ENCODE measurements at regions not wholly inside any gene's neighbourhood (a gene's known extent, or its start where the extent isn't known, plus 50 kb on each side); places are given as distances from the start of the nearest gene placed in this dataset.
"Not testable (repeated sequence)": the region's sequence is repeated elsewhere in the genome, so short reads cannot be mapped to it uniquely, and the experiment has no call there.

- H3K36me3 ChIP-seq (ENCODE audit: control insufficient read depth, insufficient read depth, low read length); CTCF ChIA-PET (ENCODE audit: low intra/inter-chr PET ratio); H4K20me1 ChIP-seq (replicated peaks; ENCODE audit: control insufficient read depth, insufficient read depth, low read length); H3K9me1 ChIP-seq (ENCODE audit: control insufficient read depth, insufficient read depth, low read length); H3K27me3 ChIP-seq (ENCODE audit: control insufficient read depth in 2 of 2, insufficient read depth in 2 of 2, low read length in 2 of 2); in situ Hi-C loops (cut with MboI); H3K27ac ChIP-seq (ENCODE audit: extremely low read depth, low read depth, low read length); H3K9ac ChIP-seq (ENCODE audit: insufficient read depth in 1 of 2, low read depth in 2 of 2, low read length in 2 of 2); H3K4me1 ChIP-seq (replicated peaks in 1 of 2; ENCODE audit: control insufficient read depth in 2 of 2, insufficient read depth in 2 of 2, low read length in 2 of 2); POLR2A ChIA-PET; H3K9me3 ChIP-seq (replicated peaks; ENCODE audit: control insufficient read depth, insufficient read depth, low read depth, low read length); H3K4me2 ChIP-seq (ENCODE audit: insufficient read depth, low read length); BruUV-seq (replicated peaks); FAIRE-seq; ATAC-seq; H3K79me2 ChIP-seq (ENCODE audit: control insufficient read depth, insufficient read depth, low read length); H3K4me3 ChIP-seq; intact Hi-C loops (cut with micrococcal nuclease); DNase-seq (ENCODE audit: extremely low read depth in 1 of 4, low spot score in 3 of 4); H2AFZ ChIP-seq (ENCODE audit: low read depth, low read length): not testable (repeated sequence)
- 0% methylated on average over 10 of the region's 26 CpGs for WGBS (ENCODE audit: insufficient coverage, low coverage, missing lambda C conversion rate)
These were observed 1029.6 kb downstream of the TLE1 start for GRCh38 chr9:80659751-80660150.

- 0% methylated on average over 5 of the region's 5 CpGs for WGBS (ENCODE audit: insufficient coverage, low coverage, missing lambda C conversion rate)
- Histone ChIP-seq H3K9me1 (ENCODE audit: control insufficient read depth, insufficient read depth, low read length) (no peaks in the 10 kb centered on the region), H3K9me3 (replicated peaks; ENCODE audit: control insufficient read depth, insufficient read depth, low read depth, low read length) (no peaks in the 10 kb centered on the region), H2AFZ (ENCODE audit: low read depth, low read length) (no peak overlapping the region), H3K9ac (ENCODE audit: insufficient read depth in 1 of 2, low read depth in 2 of 2, low read length in 2 of 2) (no peak overlapping the region), H3K4me1 (replicated peaks in 1 of 2; ENCODE audit: control insufficient read depth in 2 of 2, insufficient read depth in 2 of 2, low read length in 2 of 2) (no peaks in the 10 kb centered on the region), H3K27ac (ENCODE audit: extremely low read depth, low read depth, low read length) (no peak overlapping the region), H3K79me2 (ENCODE audit: control insufficient read depth, insufficient read depth, low read length) (no peaks in the 10 kb centered on the region), H3K27me3 (ENCODE audit: control insufficient read depth in 2 of 2, insufficient read depth in 2 of 2, low read length in 2 of 2) (no peaks in the 10 kb centered on the region), H3K4me3 (no peak overlapping the region), H4K20me1 (replicated peaks; ENCODE audit: control insufficient read depth, insufficient read depth, low read length) (no peaks in the 10 kb centered on the region), H3K4me2 (ENCODE audit: insufficient read depth, low read length) (no peak overlapping the region), H3K36me3 (ENCODE audit: control insufficient read depth, insufficient read depth, low read length) (no peaks in the 10 kb centered on the region)
- ChIA-PET CTCF (ENCODE audit: low intra/inter-chr PET ratio) (no interaction called here), POLR2A (no interaction called here)
- BruUV-seq (replicated peaks), result no TSS peak
- FAIRE-seq (no peak), DNase-seq (ENCODE audit: extremely low read depth in 1 of 4, low spot score in 3 of 4) (no peak), ATAC-seq (no peak)
- intact Hi-C loops (cut with micrococcal nuclease) (no loop called here), in situ Hi-C loops (cut with MboI) (no loop called here)
- TF ChIP-seq ZNF830 (CRISPR knock-in tag; IDR thresholded peaks at IDR 0.05), result no peak
- TF ChIP-seq MBD2 (IDR thresholded peaks at IDR 0.05; ENCODE audit: borderline replicate concordance, low read depth), result no peak
- no peak for TF ChIP-seq ZNF311 (CRISPR knock-in tag; IDR thresholded peaks at IDR 0.05)
- TF ChIP-seq DDX20 (tag; IDR thresholded peaks at IDR 0.05; ENCODE audit: low read depth), result no peak
- no peak for TF ChIP-seq POLR2B (IDR thresholded peaks at IDR 0.05; ENCODE audit: low read depth, partially characterized antibody)
- no peak for TF ChIP-seq TCF7L2 (IDR thresholded peaks at IDR 0.05; ENCODE audit: low read depth, low read length)
- no peak for TF ChIP-seq CHD1 (IDR thresholded peaks at IDR 0.05; ENCODE audit: low read length)
- TF ChIP-seq, protein P1, sequence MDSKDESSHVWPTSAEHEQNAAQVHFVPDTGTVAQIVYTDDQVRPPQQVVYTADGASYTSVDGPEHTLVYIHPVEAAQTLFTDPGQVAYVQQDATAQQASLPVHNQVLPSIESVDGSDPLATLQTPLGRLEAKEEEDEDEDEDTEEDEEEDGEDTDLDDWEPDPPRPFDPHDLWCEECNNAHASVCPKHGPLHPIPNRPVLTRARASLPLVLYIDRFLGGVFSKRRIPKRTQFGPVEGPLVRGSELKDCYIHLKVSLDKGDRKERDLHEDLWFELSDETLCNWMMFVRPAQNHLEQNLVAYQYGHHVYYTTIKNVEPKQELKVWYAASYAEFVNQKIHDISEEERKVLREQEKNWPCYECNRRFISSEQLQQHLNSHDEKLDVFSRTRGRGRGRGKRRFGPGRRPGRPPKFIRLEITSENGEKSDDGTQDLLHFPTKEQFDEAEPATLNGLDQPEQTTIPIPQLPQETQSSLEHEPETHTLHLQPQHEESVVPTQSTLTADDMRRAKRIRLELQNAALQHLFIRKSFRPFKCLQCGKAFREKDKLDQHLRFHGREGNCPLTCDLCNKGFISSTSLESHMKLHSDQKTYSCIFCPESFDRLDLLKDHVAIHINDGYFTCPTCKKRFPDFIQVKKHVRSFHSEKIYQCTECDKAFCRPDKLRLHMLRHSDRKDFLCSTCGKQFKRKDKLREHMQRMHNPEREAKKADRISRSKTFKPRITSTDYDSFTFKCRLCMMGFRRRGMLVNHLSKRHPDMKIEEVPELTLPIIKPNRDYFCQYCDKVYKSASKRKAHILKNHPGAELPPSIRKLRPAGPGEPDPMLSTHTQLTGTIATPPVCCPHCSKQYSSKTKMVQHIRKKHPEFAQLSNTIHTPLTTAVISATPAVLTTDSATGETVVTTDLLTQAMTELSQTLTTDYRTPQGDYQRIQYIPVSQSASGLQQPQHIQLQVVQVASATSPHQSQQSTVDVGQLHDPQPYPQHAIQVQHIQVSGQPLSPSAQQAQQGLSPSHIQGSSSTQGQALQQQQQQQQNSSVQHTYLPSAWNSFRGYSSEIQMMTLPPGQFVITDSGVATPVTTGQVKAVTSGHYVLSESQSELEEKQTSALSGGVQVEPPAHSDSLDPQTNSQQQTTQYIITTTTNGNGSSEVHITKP (IDR thresholded peaks at IDR 0.05; ENCODE audit: partially characterized antibody), result no peak
These were observed 1038.3 kb downstream of the TLE1 start for GRCh38 chr9:80651044-80651443.
